Vagina (tissue), 2 donors: ENCODE measurements at regions not wholly inside any gene's neighbourhood (a gene's known extent, or its start where the extent isn't known, plus 50 kb on each side); places are given as distances from the start of the nearest gene placed in this dataset.

ENCODE experiments used
- POLR2A ChIP-seq, 2 donors: fragments of 450-650 bp; IDR thresholded peaks; one replicate each; pipeline ENCODE4 v1.6.1; 2017; ENCODE audit warnings: antibody characterized with exemption in 2 of 2, mild to moderate bottlenecking in 2 of 2, moderate library complexity in 2 of 2
- POLR2AphosphoS5 ChIP-seq, 2 donors: sonication (generic); formaldehyde crosslinking; IDR thresholded peaks; one replicate each; pipeline ENCODE4 v1.9.0; 2017; ENCODE audit warnings: antibody characterized with exemption in 2 of 2, mild to moderate bottlenecking in 2 of 2, low read depth in 1 of 2; ENCODE audit not compliant: insufficient read depth in 1 of 2

GRCh38 chr11:80719292-80719646, 1278.4 kb upstream of the TENM4 start:
- TF ChIP-seq POLR2A (IDR thresholded peaks at IDR 0.05) (no peak), POLR2AphosphoS5 (IDR thresholded peaks at IDR 0.05; ENCODE audit: insufficient read depth in 1 of 2, low read depth in 1 of 2) (no peak)
